GM23248 (cell line): ENCODE measurements at regions not wholly inside any gene's neighbourhood (a gene's known extent, or its start where the extent isn't known, plus 50 kb on each side); places are given as distances from the start of the nearest gene placed in this dataset.

Experiments used
- DNase-seq: peaks from one replicate; pipeline ENCODE4 v3.0.0-alpha.2; 2015
- H2AFZ ChIP-seq: fragments of 200-600 bp; sonication (generic); 2 replicates; pipeline ENCODE4 v1.6.1; 2016; ENCODE audit warnings: antibody characterized with exemption
- H3F3A ChIP-seq: fragments of 200-600 bp; sonication (generic); 2 replicates; pipeline ENCODE4 v1.6.1; 2016; ENCODE audit warnings: mild to moderate bottlenecking, antibody characterized with exemption, mixed run types; ENCODE audit not compliant: insufficient read depth
- H3K27ac ChIP-seq: fragments of 200-600 bp; sonication (generic); 2 replicates; pipeline ENCODE4 v1.5.1; 2016; ENCODE audit warnings: mild to moderate bottlenecking
- H3K27me3 ChIP-seq: fragments of 200-600 bp; sonication (generic); replicated peaks from 2 replicates; pipeline ENCODE4 v1.6.1; 2016; ENCODE audit warnings: mild to moderate bottlenecking; ENCODE audit not compliant: insufficient read depth
- H3K36me3 ChIP-seq: fragments of 200-600 bp; sonication (generic); 2 replicates; pipeline ENCODE4 v1.6.1; 2016; ENCODE audit warnings: low read depth, mild to moderate bottlenecking
- H3K4me1 ChIP-seq: fragments of 200-600 bp; sonication (generic); 2 replicates; pipeline ENCODE4 v1.6.1; 2016; ENCODE audit warnings: mild to moderate bottlenecking; ENCODE audit not compliant: insufficient read depth
- H3K4me2 ChIP-seq: fragments of 200-600 bp; sonication (generic); one replicate; pipeline ENCODE4 v1.6.1; 2016; ENCODE audit warnings: mild to moderate bottlenecking; ENCODE audit not compliant: unreplicated experiment
- H3K4me3 ChIP-seq: fragments of 200-600 bp; sonication (generic); 2 replicates; pipeline ENCODE4 v1.5.1; 2016; ENCODE audit warnings: mild to moderate bottlenecking
- H3K79me2 ChIP-seq: fragments of 200-600 bp; sonication (generic); 2 replicates; pipeline ENCODE4 v1.6.1; 2016; ENCODE audit warnings: mild to moderate bottlenecking; ENCODE audit not compliant: insufficient read depth
- H3K9ac ChIP-seq: fragments of 200-600 bp; sonication (generic); 2 replicates; pipeline ENCODE4 v1.6.1; 2016; ENCODE audit warnings: mild to moderate bottlenecking
- H3K9me2 ChIP-seq: fragments of 200-600 bp; sonication (generic); 2 replicates; pipeline ENCODE4 v1.6.1; 2016; ENCODE audit warnings: mixed run types, mild to moderate bottlenecking, moderate library complexity; ENCODE audit not compliant: insufficient read depth
- H3K9me3 ChIP-seq: fragments of 200-600 bp; sonication (generic); one replicate; pipeline ENCODE4 v1.6.1; 2017; ENCODE audit warnings: low read depth
- H4K20me1 ChIP-seq: fragments of 200-600 bp; sonication (generic); 2 replicates; pipeline ENCODE4 v1.6.0; 2016; ENCODE audit not compliant: insufficient read depth
- EZH2 ChIP-seq: fragments of 200-600 bp; sonication (generic); IDR thresholded peaks from 2 replicates; pipeline ENCODE4 v1.6.1; 2018; ENCODE audit warnings: antibody characterized with exemption, mild to moderate bottlenecking; ENCODE audit not compliant: insufficient read depth, poor library complexity, severe bottlenecking
- EZH2phosphoT487 ChIP-seq: fragments of 200-600 bp; sonication (generic); IDR thresholded peaks from 2 replicates; pipeline ENCODE4 v1.6.1; 2018; ENCODE audit warnings: antibody characterized with exemption, moderate library complexity, mild to moderate bottlenecking, low read depth; ENCODE audit not compliant: insufficient read depth
- WGBS, 2 experiments: methylation state at CpG; one replicate each; pipeline ENCODE4 v1.1.6; 2015 to 2017; ENCODE audit warnings: low lambda C conversion rate in 2 of 2, low coverage in 1 of 2; ENCODE audit errors: missing lambda C conversion rate in 2 of 2; 5-methylcytosine and 5-hydroxymethylcytosine counted together
- in situ Hi-C: fragments of 300-500 bp; cut with MboI; formaldehyde crosslinking; loops from 2 replicates; pipeline ENCODE4 v1.15.0; 2020

- Histone ChIP-seq H3K27me3 (no peaks in the 10 kb centered on the region), H3K79me2 (no peaks in the 10 kb centered on the region), H3F3A (peaks cover 12% of the 10 kb centered on the region), H2AFZ (no peak overlapping the region), H3K4me1 (peaks cover 20% of the 10 kb centered on the region), H3K4me3 (no peak overlapping the region), H3K9ac (no peak overlapping the region), H4K20me1 (no peaks in the 10 kb centered on the region), H3K9me3 (no peaks in the 10 kb centered on the region), H3K4me2 (no peak overlapping the region), H3K36me3 (no peaks in the 10 kb centered on the region), H3K9me2 (no peaks in the 10 kb centered on the region), H3K27ac (no peak overlapping the region)
- in situ Hi-C loops = no loop called here
- 100% methylated on average over 1 of the region's 1 CpG for WGBS, 2 experiments
- no peak for TF ChIP-seq EZH2phosphoT487
- no peak for TF ChIP-seq EZH2
- DNase-seq = no peak
These were observed 521.0 kb upstream of the CFAP20DC start for GRCh38 chr3:59570806-59571205.

DNA sequence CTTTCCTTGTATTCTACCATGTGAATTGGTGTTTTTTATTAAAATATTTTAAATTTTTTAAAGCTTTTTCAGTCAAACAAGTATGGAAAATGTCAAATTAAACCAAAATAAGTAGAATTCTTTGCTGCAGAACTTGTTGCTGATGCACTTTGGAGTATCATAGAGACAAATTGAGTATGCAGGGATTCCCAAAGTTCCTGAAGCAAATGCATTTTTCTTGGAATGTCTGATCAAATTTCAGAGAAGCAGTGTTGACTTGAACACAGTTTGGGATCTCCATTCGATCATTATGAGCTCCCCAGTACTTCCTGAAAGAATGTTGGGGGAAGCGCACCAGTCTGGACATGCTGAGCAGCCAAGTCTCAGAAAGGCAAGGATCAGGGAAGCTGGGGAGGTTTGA is 517.8 kb upstream of the CFAP20DC start:
- no peak overlapping the region for H3K4me3 ChIP-seq
- H3K4me1 ChIP-seq = peaks cover 26% of the 10 kb centered on the region
- in situ Hi-C loops = no loop called here
- H3K79me2 ChIP-seq = no peaks in the 10 kb centered on the region
- H4K20me1 ChIP-seq = no peaks in the 10 kb centered on the region
- H3K4me2 ChIP-seq = no peak overlapping the region
- no peak for DNase-seq
- no peaks in the 10 kb centered on the region for H3K9me2 ChIP-seq
- peaks cover 25% of the 10 kb centered on the region for H3F3A ChIP-seq
- H3K27ac ChIP-seq = no peak overlapping the region
- no peaks in the 10 kb centered on the region for H3K36me3 ChIP-seq
- no peak overlapping the region for H3K9ac ChIP-seq
- 74 to 78% methylated on average over 2 of the region's 2 CpGs for WGBS, 2 experiments
- no peak for TF ChIP-seq EZH2
- no peak for TF ChIP-seq EZH2phosphoT487
- no peaks in the 10 kb centered on the region for H3K9me3 ChIP-seq
- no peak overlapping the region for H2AFZ ChIP-seq
- no peaks in the 10 kb centered on the region for H3K27me3 ChIP-seq

DNA sequence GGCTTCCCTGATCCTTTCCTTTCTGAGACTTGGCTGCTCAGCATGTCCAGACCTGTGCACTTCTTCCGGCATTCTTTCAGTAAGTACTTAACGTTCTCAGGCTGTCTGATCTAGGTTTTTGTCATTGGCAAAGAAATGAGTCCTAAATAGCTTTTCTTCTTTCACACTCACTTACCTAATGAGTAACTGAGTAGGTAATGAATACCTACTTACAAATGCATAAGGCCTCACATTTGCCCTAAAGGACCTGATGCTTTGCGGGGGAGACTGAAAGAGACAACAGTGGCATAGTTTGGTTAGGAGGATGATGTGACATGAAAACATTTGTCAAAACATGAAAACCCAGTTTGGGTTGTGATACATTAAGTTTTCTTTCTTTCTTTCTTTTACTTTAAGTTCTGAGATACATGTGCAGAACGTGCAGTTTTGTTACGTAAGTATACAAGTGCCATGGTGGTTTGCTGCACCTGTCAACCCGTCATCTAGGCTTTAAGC is 516.7 kb upstream of the CFAP20DC start:
- no peak for TF ChIP-seq EZH2
- no peak for TF ChIP-seq EZH2phosphoT487
- 92% methylated on average over 6 of the region's 6 CpGs for WGBS, 2 experiments
- in situ Hi-C loops = no loop called here
- peaks cover 18% of the 10 kb centered on the region for H3K4me1 ChIP-seq
- H3K27ac ChIP-seq = no peak overlapping the region
- no peaks in the 10 kb centered on the region for H3K9me2 ChIP-seq
- H3K9ac ChIP-seq = no peak overlapping the region
- DNase-seq = no peak
- H4K20me1 ChIP-seq = no peaks in the 10 kb centered on the region
- H2AFZ ChIP-seq = no peak overlapping the region
- no peak overlapping the region for H3K4me3 ChIP-seq
- no peaks in the 10 kb centered on the region for H3K27me3 ChIP-seq
- no peaks in the 10 kb centered on the region for H3K36me3 ChIP-seq
- no peaks in the 10 kb centered on the region for H3K79me2 ChIP-seq
- peaks cover 20% of the 10 kb centered on the region; the same call in 1 of the 2 replicates for H3F3A ChIP-seq
- no peaks in the 10 kb centered on the region for H3K9me3 ChIP-seq
- H3K4me2 ChIP-seq = no peak overlapping the region

- no peak overlapping the region for H3K9ac ChIP-seq
- H3K4me1 ChIP-seq = peaks cover 20% of the 10 kb centered on the region
- no peak overlapping the region for H3K27ac ChIP-seq
- H3K9me3 ChIP-seq = no peaks in the 10 kb centered on the region
- in situ Hi-C loops = no loop called here
- H3K9me2 ChIP-seq = no peaks in the 10 kb centered on the region
- H3K36me3 ChIP-seq = no peaks in the 10 kb centered on the region
- H3F3A ChIP-seq = peaks cover 25% of the 10 kb centered on the region; the same call in 1 of the 2 replicates
- no peaks in the 10 kb centered on the region for H3K27me3 ChIP-seq
- no peak for TF ChIP-seq EZH2
- no peak for TF ChIP-seq EZH2phosphoT487
- 96 to 98% methylated on average over 2 of the region's 2 CpGs for WGBS, 2 experiments
- H4K20me1 ChIP-seq = no peaks in the 10 kb centered on the region
- no peak for DNase-seq
- no peak overlapping the region for H3K4me3 ChIP-seq
- H3K79me2 ChIP-seq = no peaks in the 10 kb centered on the region
- no peak overlapping the region for H2AFZ ChIP-seq
- H3K4me2 ChIP-seq = no peak overlapping the region
These were observed 515.3 kb upstream of the CFAP20DC start for GRCh38 chr3:59565125-59565524.

- H3K9me3 ChIP-seq = no peaks in the 10 kb centered on the region
- H3K4me1 ChIP-seq = peaks cover 30% of the 10 kb centered on the region
These were observed 514.1 kb upstream of the CFAP20DC start for GRCh38 chr3:59563966-59564365.

More at GRCh38 chr3:59563966-59564365, 514.1 kb upstream of the CFAP20DC start:
- Histone ChIP-seq H3K27me3 (no peaks in the 10 kb centered on the region), H3K9me2 (no peaks in the 10 kb centered on the region), H3K4me2 (peak overlapping the region; percentile 14), H3F3A (peaks cover 35% of the 10 kb centered on the region), H3K4me3 (no peak overlapping the region), H3K36me3 (no peaks in the 10 kb centered on the region), H4K20me1 (no peaks in the 10 kb centered on the region), H2AFZ (no peak overlapping the region), H3K79me2 (no peaks in the 10 kb centered on the region), H3K9ac (peak overlapping the region; percentile 27; the same call in 1 of the 2 replicates), H3K27ac (peak overlapping the region; percentile 82)
- TF ChIP-seq EZH2phosphoT487 (no peak), EZH2 (no peak)
- peak; percentile 57 for DNase-seq
- in situ Hi-C loops = no loop called here
- 93 to 100% methylated on average over 1 of the region's 1 CpG for WGBS, 2 experiments
